H1 (cell line): ENCODE measurements at regions not wholly inside any gene's neighbourhood (a gene's known extent, or its start where the extent isn't known, plus 50 kb on each side); places are given as distances from the start of the nearest gene placed in this dataset.

ENCODE experiments used
- CTCF ChIA-PET: fragments of 300-600 bp; sonication (Branson Sonifier 250); formaldehyde crosslinking; loops from one replicate; lab custom pipeline; 2021; ENCODE audit not compliant: partially characterized antibody; lab: Charles Lee
- POLR2A ChIA-PET: fragments of 300-600 bp; sonication (Branson Sonifier 250); formaldehyde crosslinking; loops from one replicate; lab custom pipeline; 2021; ENCODE audit warnings: inconsistent platforms; ENCODE audit not compliant: partially characterized antibody; lab: Charles Lee
- DNase-seq, 2 experiments: peaks; one replicate each; pipeline versions ENCODE4 v3.0.0 to v3.0.0-alpha.2; 2010 to 2022; ENCODE audit warnings: low spot score in 2 of 2, low read depth in 1 of 2, mixed read lengths in 1 of 2
- FAIRE-seq: peaks from 2 replicates; lab custom pipeline; 2011; peaks lifted over from hg19 to GRCh38; lab: Jason Lieb, UNC
- H2AFZ ChIP-seq: 2 replicates; pipeline ENCODE4 v1.8.1; 2012; ENCODE audit warnings: low read length, inconsistent platforms
- H2AK5ac ChIP-seq: 2 replicates; pipeline ENCODE4 v1.6.1; 2013; ENCODE audit warnings: low read depth, low read length
- H2BK120ac ChIP-seq: replicated peaks from 2 replicates; pipeline ENCODE3; 2013; ENCODE audit warnings: low read depth, low read length, inconsistent platforms
- H2BK12ac ChIP-seq: 2 replicates; pipeline ENCODE4 v1.6.1; 2013; ENCODE audit warnings: low read depth, low read length
- H2BK15ac ChIP-seq: 2 replicates; pipeline ENCODE4 v1.6.1; 2013; ENCODE audit warnings: low read length
- H2BK20ac ChIP-seq: 2 replicates; pipeline ENCODE4 v1.6.1; 2013; ENCODE audit warnings: low read length
- H2BK5ac ChIP-seq: 2 replicates; pipeline ENCODE4 v1.6.1; 2013; ENCODE audit warnings: low read depth, low read length
- H3K14ac ChIP-seq: 2 replicates; pipeline ENCODE4 v1.6.1; 2013; ENCODE audit warnings: inconsistent platforms; ENCODE audit not compliant: insufficient read length
- H3K18ac ChIP-seq: 2 replicates; pipeline ENCODE4 v1.6.1; 2013; ENCODE audit warnings: low read length; ENCODE audit errors: extremely low read depth
- H3K23ac ChIP-seq: 2 replicates; pipeline ENCODE4 v1.6.1; 2013; ENCODE audit warnings: inconsistent platforms; ENCODE audit not compliant: insufficient read length
- H3K23me2 ChIP-seq: 2 replicates; pipeline ENCODE4 v1.6.1; 2013; ENCODE audit warnings: low read depth, low read length
- H3K27ac ChIP-seq: 2 replicates; pipeline ENCODE4 v1.6.1; 2011; ENCODE audit warnings: low read depth, low read length, inconsistent platforms
- H3K27me3 ChIP-seq, 4 experiments: replicated peaks in 1 of 4; 1 replicate in 1 of 4; 2 replicates in 3 of 4; pipeline versions ENCODE4 v1.6.1 to v1.8.1; 2011 to 2013; ENCODE audit warnings: low read length in 3 of 4, mild to moderate bottlenecking in 3 of 4, inconsistent platforms in 2 of 4, mixed read lengths in 2 of 4, moderate library complexity in 1 of 4; ENCODE audit not compliant: control insufficient read depth in 3 of 4, insufficient read depth in 3 of 4; ENCODE audit errors: extremely low read depth in 1 of 4
- H3K36me3 ChIP-seq, 4 experiments: 2 replicates each; pipeline versions ENCODE4 v1.6.1 to v1.8.1; 2011 to 2013; ENCODE audit warnings: mild to moderate bottlenecking in 4 of 4, low read length in 3 of 4, moderate library complexity in 2 of 4, control low read depth in 1 of 4, inconsistent platforms in 1 of 4; ENCODE audit not compliant: insufficient read depth in 4 of 4, control insufficient read depth in 2 of 4
- H3K4ac ChIP-seq: replicated peaks from 2 replicates; pipeline ENCODE3; 2013; ENCODE audit warnings: low read length, low read depth, mixed read lengths, inconsistent platforms; ENCODE audit not compliant: insufficient read length
- H3K4me1 ChIP-seq, 4 experiments: replicated peaks in 1 of 4; 1 replicate in 1 of 4; 2 replicates in 3 of 4; pipeline versions ENCODE4 v1.6.1 to v1.8.1; 2011 to 2013; ENCODE audit warnings: low read length in 3 of 4, inconsistent platforms in 2 of 4, mixed read lengths in 1 of 4; ENCODE audit not compliant: insufficient read depth in 4 of 4, control insufficient read depth in 3 of 4
- H3K4me2 ChIP-seq, 2 experiments: 2 replicates each; pipeline versions ENCODE4 v1.6.1 to v1.8.1; 2011 to 2013; ENCODE audit warnings: low read depth in 2 of 2, low read length in 2 of 2, control low read depth in 1 of 2, inconsistent platforms in 1 of 2, mild to moderate bottlenecking in 1 of 2; ENCODE audit not compliant: insufficient read depth in 1 of 2
- H3K4me3 ChIP-seq, 4 experiments: fragments of 200-600, 300-600 bp in 1 of 4; sonication (generic), shearing (Covaris generic), sonication (Bioruptor Twin) in 1 of 4; 2 replicates each; pipeline versions ENCODE4 v1.5.1 to v1.8.1; 2011 to 2016; ENCODE audit warnings: low read length in 4 of 4, low read depth in 3 of 4, control low read depth in 2 of 4, inconsistent platforms in 2 of 4, mild to moderate bottlenecking in 2 of 4, mixed read lengths in 1 of 4, moderate library complexity in 1 of 4; ENCODE audit not compliant: insufficient read depth in 2 of 4; ENCODE audit errors: extremely low read depth in 1 of 4
- H3K56ac ChIP-seq: replicated peaks from 2 replicates; pipeline ENCODE3; 2013; ENCODE audit warnings: low read depth, mild to moderate bottlenecking, mixed read lengths, low read length, inconsistent platforms; ENCODE audit not compliant: insufficient read length
- H3K79me1 ChIP-seq: 2 replicates; pipeline ENCODE4 v1.6.1; 2013; ENCODE audit warnings: low read depth, low read length, control low read depth
- H3K79me2 ChIP-seq, 2 experiments: 2 replicates each; pipeline versions ENCODE4 v1.6.1 to v1.8.1; 2012 to 2013; ENCODE audit warnings: low read length in 2 of 2, mild to moderate bottlenecking in 2 of 2, inconsistent platforms in 1 of 2; ENCODE audit not compliant: insufficient read depth in 2 of 2, control insufficient read depth in 1 of 2
- H3K9ac ChIP-seq, 4 experiments: replicated peaks in 1 of 4; 1 replicate in 1 of 4; 2 replicates in 3 of 4; pipeline versions ENCODE4 v1.6.1 to v1.8.1; 2011 to 2013; ENCODE audit warnings: low read depth in 3 of 4, low read length in 3 of 4, control low read depth in 2 of 4, mild to moderate bottlenecking in 2 of 4, moderate library complexity in 2 of 4, inconsistent platforms in 1 of 4; ENCODE audit errors: extremely low read depth in 1 of 4
- H3K9me3 ChIP-seq, 2 experiments: 2 replicates each; pipeline versions ENCODE4 v1.6.1 to v1.8.1; 2012 to 2013; ENCODE audit warnings: mild to moderate bottlenecking in 2 of 2, moderate library complexity in 2 of 2, control low read depth in 1 of 2, inconsistent platforms in 1 of 2, low read depth in 1 of 2, low read length in 1 of 2, mixed read lengths in 1 of 2; ENCODE audit not compliant: insufficient read depth in 2 of 2
- H4K20me1 ChIP-seq, 2 experiments: replicated peaks in 1 of 2; 2 replicates each; pipeline versions ENCODE3 to v1.8.1; 2011 to 2013; ENCODE audit warnings: inconsistent platforms in 2 of 2, low read length in 2 of 2, mild to moderate bottlenecking in 1 of 2; ENCODE audit not compliant: insufficient read depth in 2 of 2, control insufficient read depth in 1 of 2
- H4K5ac ChIP-seq: 2 replicates; pipeline ENCODE4 v1.6.1; 2013; ENCODE audit warnings: low read length, low read depth, mixed read lengths, inconsistent platforms; ENCODE audit not compliant: insufficient read length
- H4K8ac ChIP-seq: 2 replicates; pipeline ENCODE4 v1.8.0; 2013; ENCODE audit warnings: mild to moderate bottlenecking, moderate library complexity, low read length, inconsistent platforms; ENCODE audit not compliant: insufficient read depth; ENCODE audit errors: extremely low read depth
- H4K91ac ChIP-seq: replicated peaks from 2 replicates; pipeline ENCODE3; 2013; ENCODE audit warnings: low read length, mixed read lengths, inconsistent platforms; ENCODE audit not compliant: insufficient read length
- BRCA1 ChIP-seq: IDR thresholded peaks from 2 replicates; pipeline ENCODE4 v1.6.1; 2012; ENCODE audit warnings: low read depth, low read length, improper control_type of control experiment
- CTCF ChIP-seq, 3 experiments: IDR thresholded peaks; 1 replicate in 2 of 3; 2 replicates in 1 of 3; pipeline versions ENCODE4 v1.5.1 to v1.6.1; 2011; ENCODE audit warnings: low read length in 3 of 3, mild to moderate bottlenecking in 3 of 3, inconsistent platforms in 2 of 3, low read depth in 1 of 3, moderate library complexity in 1 of 3; ENCODE audit not compliant: insufficient read depth in 1 of 3; ENCODE audit errors: control extremely low read depth in 1 of 3
- GABPA ChIP-seq: IDR thresholded peaks from 2 replicates; pipeline ENCODE4 v1.6.1; 2011; ENCODE audit warnings: mild to moderate bottlenecking, low read length, moderate library complexity, borderline replicate concordance; ENCODE audit not compliant: insufficient read depth
- RNF2 ChIP-seq: fragments of 200-900, 300-1000 bp; sonication (generic); IDR thresholded peaks from 2 replicates; pipeline ENCODE4 v1.7.1; 2016; ENCODE audit warnings: borderline replicate concordance, low read depth, mild to moderate bottlenecking, antibody characterized with exemption, low read length; ENCODE audit not compliant: poor library complexity, severe bottlenecking; ENCODE audit errors: missing control alignments
- SIN3A ChIP-seq, 2 experiments: IDR thresholded peaks in 1 of 2; conservative IDR thresholded peaks in 1 of 2; 2 replicates each; pipeline ENCODE4 v1.6.1; 2011 to 2012; ENCODE audit warnings: low read length in 2 of 2, improper control_type of control experiment in 1 of 2, low read depth in 1 of 2, mild to moderate bottlenecking in 1 of 2
- TAF1 ChIP-seq: IDR thresholded peaks from 2 replicates; pipeline ENCODE4 v1.6.1; 2011; ENCODE audit warnings: mild to moderate bottlenecking, low read depth, low read length
- TAF7 ChIP-seq: optimal IDR thresholded peaks from 2 replicates; pipeline ENCODE3; 2011; ENCODE audit warnings: low read depth, mild to moderate bottlenecking, inconsistent platforms, low read length, moderate library complexity, borderline replicate concordance
- TEAD4 ChIP-seq: IDR thresholded peaks from 2 replicates; pipeline ENCODE4 v1.6.1; 2012; ENCODE audit warnings: low read depth, low read length, inconsistent platforms, mixed read lengths
- WGBS, 2 experiments: shearing (Covaris generic) in 1 of 2; methylation state at CpG; one replicate each; pipeline versions ENCODE4 v1.1.6 to v1.1.7; 2013 to 2015; ENCODE audit warnings: low lambda C conversion rate in 2 of 2, mixed read lengths in 2 of 2, inconsistent platforms in 1 of 2, low coverage in 1 of 2, missing lambda C conversion rate in 1 of 2; ENCODE audit not compliant: insufficient replicate concordance in 2 of 2, insufficient coverage in 1 of 2, insufficient read length in 1 of 2; ENCODE audit errors: extremely low coverage in 1 of 2, missing lambda C conversion rate in 1 of 2; 5-methylcytosine and 5-hydroxymethylcytosine counted together

GRCh38 chr12:13450231-13451080 is 253.9 kb downstream of the EMP1 start:
- H2BK15ac ChIP-seq, result no peak overlapping the region
- TF ChIP-seq TEAD4, result no peak
- TF ChIP-seq RNF2, result no peak
- no peak for TF ChIP-seq BRCA1
- TF ChIP-seq GABPA, result no peak
- no peak for TF ChIP-seq TAF1
- no peak for TF ChIP-seq TAF7
- TF ChIP-seq SIN3A (conservative IDR thresholded peaks at IDR 0.05 in 1 of 2, IDR thresholded peaks at IDR 0.05 in 1 of 2; ENCODE audit: low read depth in 1 of 2, low read length in 2 of 2), result no peak
- no peak for TF ChIP-seq CTCF (IDR thresholded peaks at IDR 0.05; ENCODE audit: control extremely low read depth in 1 of 3, insufficient read depth in 1 of 3, low read depth in 1 of 3, low read length in 3 of 3)
- no peak overlapping the region for H3K23ac ChIP-seq
- no peak overlapping the region for H4K8ac ChIP-seq
- no peak overlapping the region for H2BK5ac ChIP-seq
- H2BK20ac ChIP-seq, result no peak overlapping the region
- no peak overlapping the region for H4K5ac ChIP-seq
- no peaks in the 10 kb centered on the region for H3K27me3 ChIP-seq
- H3K79me1 ChIP-seq, result no peaks in the 10 kb centered on the region
- ChIA-PET CTCF (interaction anchor here (0.5 to 1.9 kb wide), 4 partner anchors 14 to 597 kb away, joined by 3 to 4 read pairs (median 3); no protein-coding TSS in a partner anchor), POLR2A (no interaction called here)
- H3K23me2 ChIP-seq, result no peaks in the 10 kb centered on the region
- 83% methylated on average over 2 of the region's 2 CpGs; no CpG with 5 or more reads in 1 of the 2 experiments for WGBS, 2 experiments
- no peak overlapping the region for H2BK120ac ChIP-seq
- no peak overlapping the region for H3K4ac ChIP-seq
- H3K36me3 ChIP-seq, result no peaks in the 10 kb centered on the region
- no peak overlapping the region for H4K91ac ChIP-seq
- no peaks in the 10 kb centered on the region for H3K79me2 ChIP-seq
- no peaks in the 10 kb centered on the region for H4K20me1 ChIP-seq
- DNase-seq, result no peak
- H3K56ac ChIP-seq, result no peak overlapping the region
- H3K27ac ChIP-seq, result no peak overlapping the region
- H3K4me1 ChIP-seq, result peaks cover 0 to 2% (median 0%) of the 10 kb centered on the region in 4 experiments; a peak in 2 of 7 replicates
- no peak overlapping the region for H3K14ac ChIP-seq
- no peak overlapping the region for H3K4me2 ChIP-seq
- no peak overlapping the region for H3K4me3 ChIP-seq
- H2BK12ac ChIP-seq, result no peak overlapping the region
- H3K9ac ChIP-seq, result no peak overlapping the region
- no peak overlapping the region for H2AK5ac ChIP-seq
- no peak overlapping the region for H3K18ac ChIP-seq
- H3K9me3 ChIP-seq, result no peaks in the 10 kb centered on the region; a peak in 1 of 4 replicates
- no peak for FAIRE-seq
- H2AFZ ChIP-seq, result no peak overlapping the region
